RWPE2 (cell line): ENCODE measurements at regions not wholly inside any gene's neighbourhood (a gene's known extent, or its start where the extent isn't known, plus 50 kb on each side); places are given as distances from the start of the nearest gene placed in this dataset.

Source experiments
- ATAC-seq: fragments of 200-7000 bp; cut with Tn5 transposase; 3 replicates; pipeline ENCODE4 v1.9.1; 2021; ENCODE audit warnings: low read depth
- DNase-seq: peaks from one replicate; pipeline ENCODE4 v3.0.0-alpha.2; 2020; ENCODE audit warnings: low spot score
- H3K27ac ChIP-seq: fragments of 450-650 bp; 2 replicates; pipeline ENCODE4 v1.5.1; 2017; ENCODE audit warnings: mild to moderate bottlenecking; ENCODE audit not compliant: poor library complexity, severe bottlenecking
- H3K27me3 ChIP-seq: fragments of 250-450 bp; sonication (Bioruptor Pico); 2 replicates; pipeline ENCODE4 v1.5.1; 2021; ENCODE audit warnings: mild to moderate bottlenecking, moderate library complexity; ENCODE audit not compliant: insufficient read depth, poor library complexity, severe bottlenecking
- H3K36me3 ChIP-seq: fragments of 250-450 bp; sonication (Bioruptor Pico); 2 replicates; pipeline ENCODE4 v1.5.1; 2020; ENCODE audit warnings: low read depth, mild to moderate bottlenecking, moderate library complexity
- H3K4me1 ChIP-seq: fragments of 250-450 bp; sonication (Bioruptor Pico); 2 replicates; pipeline ENCODE4 v1.5.1; 2021; ENCODE audit warnings: mild to moderate bottlenecking, moderate library complexity; ENCODE audit not compliant: insufficient read depth, poor library complexity, severe bottlenecking
- H3K4me3 ChIP-seq: fragments of 250-450 bp; sonication (Bioruptor Pico); 2 replicates; pipeline ENCODE4 v1.5.1; 2021; ENCODE audit warnings: mild to moderate bottlenecking, moderate library complexity; ENCODE audit not compliant: severe bottlenecking
- H3K9me3 ChIP-seq: fragments of 250-450 bp; sonication (Bioruptor Pico); 2 replicates; pipeline ENCODE4 v1.5.1; 2021; ENCODE audit warnings: mild to moderate bottlenecking, moderate library complexity; ENCODE audit not compliant: severe bottlenecking
- TF ChIP-seq, protein P1 (sequence below): fragments of 450-650 bp; IDR thresholded peaks from one replicate; pipeline ENCODE4 v1.5.1; 2017; ENCODE audit warnings: mild to moderate bottlenecking, moderate library complexity; ENCODE audit not compliant: poor library complexity, severe bottlenecking

GRCh38 chr12:77343291-77343690 is 277.9 kb upstream of the E2F7 start:
- H3K27me3 ChIP-seq, result no peaks in the 10 kb centered on the region
- peak; percentile 86; the same call in 2 of the 3 replicates for ATAC-seq

DNA sequence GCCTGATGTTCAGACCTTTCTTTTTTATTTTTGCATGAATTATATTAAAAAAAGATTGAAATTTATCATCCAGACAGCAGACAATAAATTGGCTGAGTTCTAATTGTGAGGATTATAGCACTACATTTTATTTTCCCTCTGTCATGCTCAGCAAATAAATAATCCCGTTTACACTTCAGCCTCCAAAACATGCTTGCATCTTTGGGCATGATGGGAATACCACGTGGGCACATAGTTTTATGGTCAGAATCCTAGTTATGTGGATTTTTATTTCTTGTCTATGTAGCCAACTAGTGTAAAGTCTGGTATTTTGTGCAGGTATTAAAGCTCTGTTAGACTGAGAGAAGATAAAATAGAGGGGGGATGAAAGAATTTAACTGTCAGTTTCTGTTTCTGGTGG is 276.9 kb upstream of the E2F7 start:
- H3K9me3 ChIP-seq, result no peaks in the 10 kb centered on the region
- H3K36me3 ChIP-seq, result no peaks in the 10 kb centered on the region
- no peaks in the 10 kb centered on the region for H3K27me3 ChIP-seq
- H3K27ac ChIP-seq, result no peak overlapping the region
- TF ChIP-seq, protein P1, sequence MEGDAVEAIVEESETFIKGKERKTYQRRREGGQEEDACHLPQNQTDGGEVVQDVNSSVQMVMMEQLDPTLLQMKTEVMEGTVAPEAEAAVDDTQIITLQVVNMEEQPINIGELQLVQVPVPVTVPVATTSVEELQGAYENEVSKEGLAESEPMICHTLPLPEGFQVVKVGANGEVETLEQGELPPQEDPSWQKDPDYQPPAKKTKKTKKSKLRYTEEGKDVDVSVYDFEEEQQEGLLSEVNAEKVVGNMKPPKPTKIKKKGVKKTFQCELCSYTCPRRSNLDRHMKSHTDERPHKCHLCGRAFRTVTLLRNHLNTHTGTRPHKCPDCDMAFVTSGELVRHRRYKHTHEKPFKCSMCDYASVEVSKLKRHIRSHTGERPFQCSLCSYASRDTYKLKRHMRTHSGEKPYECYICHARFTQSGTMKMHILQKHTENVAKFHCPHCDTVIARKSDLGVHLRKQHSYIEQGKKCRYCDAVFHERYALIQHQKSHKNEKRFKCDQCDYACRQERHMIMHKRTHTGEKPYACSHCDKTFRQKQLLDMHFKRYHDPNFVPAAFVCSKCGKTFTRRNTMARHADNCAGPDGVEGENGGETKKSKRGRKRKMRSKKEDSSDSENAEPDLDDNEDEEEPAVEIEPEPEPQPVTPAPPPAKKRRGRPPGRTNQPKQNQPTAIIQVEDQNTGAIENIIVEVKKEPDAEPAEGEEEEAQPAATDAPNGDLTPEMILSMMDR, result no peak
- DNase-seq (no peak), ATAC-seq (no peak)
- H3K4me1 ChIP-seq, result no peaks in the 10 kb centered on the region
- no peak overlapping the region for H3K4me3 ChIP-seq

More at GRCh38 chr12:77343291-77343690, 277.9 kb upstream of the E2F7 start:
- Histone ChIP-seq H3K27ac (no peak overlapping the region), H3K4me1 (no peaks in the 10 kb centered on the region), H3K4me3 (no peak overlapping the region), H3K36me3 (no peaks in the 10 kb centered on the region), H3K9me3 (no peaks in the 10 kb centered on the region)
- no peak for DNase-seq
- TF ChIP-seq, protein P1, result no peak

GRCh38 chr12:77339610-77340009 is 274.2 kb upstream of the E2F7 start:
- Histone ChIP-seq H3K4me3 (no peak overlapping the region), H3K36me3 (no peaks in the 10 kb centered on the region), H3K27ac (no peak overlapping the region), H3K4me1 (no peaks in the 10 kb centered on the region), H3K27me3 (no peaks in the 10 kb centered on the region), H3K9me3 (no peaks in the 10 kb centered on the region)
- TF ChIP-seq, protein P1, result no peak
- DNase-seq, result no peak
- no peak for ATAC-seq

DNA sequence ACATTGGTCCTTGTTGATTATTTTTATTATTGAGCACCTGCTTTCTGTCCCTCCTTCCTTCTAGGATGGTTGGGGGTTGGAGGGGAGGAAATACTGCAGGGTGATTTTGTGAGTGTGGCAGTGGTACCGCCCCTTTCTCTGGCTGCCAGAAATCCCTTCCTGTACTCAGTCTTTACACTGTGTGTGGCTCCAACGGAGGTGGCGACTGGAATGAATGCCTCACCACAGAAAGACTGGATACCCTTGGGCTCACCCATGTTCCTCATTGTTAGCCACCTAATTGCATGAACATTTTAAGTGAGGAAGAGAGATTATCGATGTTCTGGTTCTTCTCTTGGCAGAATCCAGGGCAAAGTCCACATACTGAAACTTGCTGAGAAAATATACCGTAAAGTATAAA is 272.0 kb upstream of the E2F7 start:
- ATAC-seq (no peak), DNase-seq (no peak)
- Histone ChIP-seq H3K4me3 (no peak overlapping the region), H3K9me3 (no peaks in the 10 kb centered on the region), H3K27ac (no peak overlapping the region), H3K36me3 (no peaks in the 10 kb centered on the region), H3K4me1 (no peaks in the 10 kb centered on the region), H3K27me3 (peaks cover 4% of the 10 kb centered on the region)
- TF ChIP-seq, protein P1, result no peak

GRCh38 chr12:77334806-77335205 is 269.4 kb upstream of the E2F7 start:
- ATAC-seq (no peak), DNase-seq (no peak)
- Histone ChIP-seq H3K9me3 (no peaks in the 10 kb centered on the region), H3K4me1 (no peaks in the 10 kb centered on the region), H3K27me3 (peaks cover 4% of the 10 kb centered on the region), H3K4me3 (no peak overlapping the region), H3K27ac (no peak overlapping the region), H3K36me3 (no peaks in the 10 kb centered on the region)
- TF ChIP-seq, protein P1, result no peak
